ENCODE measurements at regions not wholly inside any gene's neighbourhood (a gene's known extent, or its start where the extent isn't known, plus 50 kb on each side); places are given as distances from the start of the nearest gene placed in this dataset.

- DNase-seq: no peak
- Histone ChIP-seq H3K27ac (no peak overlapping the region), H3K27me3 (no peaks in the 10 kb centered on the region), H3K4me3 (no peak overlapping the region), H3K4me1 (peaks cover 0 to 23% (median 9%) of the 10 kb centered on the region in 4 donors), H3K9me3 (no peaks in the 10 kb centered on the region), H3K36me3 (peaks cover 0 to 9% (median 0%) of the 10 kb centered on the region in 4 donors)
- 79 to 87% methylated on average over 2 of the region's 2 CpGs for WGBS, 2 donors
- intact Hi-C loops (cut with DNase I): no loop called here
- no peak for TF ChIP-seq POLR2A (IDR thresholded peaks at IDR 0.05)
- no peak for TF ChIP-seq POLR2AphosphoS5 (IDR thresholded peaks at IDR 0.05)
- TF ChIP-seq CTCF (IDR thresholded peaks at IDR 0.05): no peak
- TF ChIP-seq EP300 (IDR thresholded peaks at IDR 0.05): no peak
These were observed 68.9 kb downstream of the FAM217A start for GRCh38 chr6:4010048-4010447.

- Histone ChIP-seq H3K36me3 (peaks cover 0 to 9% (median 0%) of the 10 kb centered on the region in 4 donors), H3K27me3 (no peaks in the 10 kb centered on the region), H3K9me3 (no peaks in the 10 kb centered on the region), H3K4me1 (peaks cover 0 to 23% (median 9%) of the 10 kb centered on the region in 4 donors), H3K4me3 (no peak overlapping the region), H3K27ac (no peak overlapping the region)
- TF ChIP-seq CTCF (IDR thresholded peaks at IDR 0.05): no peak
- TF ChIP-seq POLR2AphosphoS5 (IDR thresholded peaks at IDR 0.05): no peak
- no peak for TF ChIP-seq POLR2A (IDR thresholded peaks at IDR 0.05)
- no peak for TF ChIP-seq EP300 (IDR thresholded peaks at IDR 0.05)
- WGBS, 2 donors: 64 to 66% methylated on average over 3 of the region's 3 CpGs
- no peak for DNase-seq
- intact Hi-C loops (cut with DNase I): no loop called here
These were observed 68.2 kb downstream of the FAM217A start for GRCh38 chr6:4010689-4011090.

- Histone ChIP-seq H3K9me3 (no peaks in the 10 kb centered on the region), H3K27me3 (no peaks in the 10 kb centered on the region), H3K4me1 (peaks cover 0 to 37% (median 24%) of the 10 kb centered on the region in 4 donors), H3K4me3 (no peak overlapping the region), H3K36me3 (peaks cover 0 to 9% (median 0%) of the 10 kb centered on the region in 4 donors), H3K27ac (no peak overlapping the region)
- WGBS, 2 donors: 64 to 75% methylated on average over 2 of the region's 2 CpGs
- TF ChIP-seq EP300 (IDR thresholded peaks at IDR 0.05): no peak
- no peak for TF ChIP-seq POLR2A (IDR thresholded peaks at IDR 0.05)
- TF ChIP-seq CTCF (IDR thresholded peaks at IDR 0.05): no peak
- no peak for TF ChIP-seq POLR2AphosphoS5 (IDR thresholded peaks at IDR 0.05)
- intact Hi-C loops (cut with DNase I): no loop called here
- no peak for DNase-seq
These were observed 66.1 kb downstream of the FAM217A start for GRCh38 chr6:4012826-4013225.

GRCh38 chr6:4017058-4017739, 61.7 kb downstream of the FAM217A start:
- Histone ChIP-seq H3K27ac (peak overlapping the region; percentile 96 to 99 (median 98)), H3K9me3 (no peaks in the 10 kb centered on the region), H3K27me3 (no peaks in the 10 kb centered on the region), H3K4me1 (peaks cover 0 to 38% (median 34%) of the 10 kb centered on the region in 4 donors), H3K4me3 (peak overlapping the region; percentile 71 to 84 (median 76)), H3K36me3 (peaks cover 0 to 9% (median 0%) of the 10 kb centered on the region in 4 donors)
- TF ChIP-seq POLR2AphosphoS5 (IDR thresholded peaks at IDR 0.05) (no peak), POLR2A (IDR thresholded peaks at IDR 0.05) (no peak), EP300 (IDR thresholded peaks at IDR 0.05) (no peak), CTCF (IDR thresholded peaks at IDR 0.05) (no peak)
- intact Hi-C loops (cut with DNase I): no loop called here
- 1 to 5% methylated on average over 2 of the region's 2 CpGs for WGBS, 2 donors
- no peak for DNase-seq
